SW480 (cell line): ENCODE measurements at regions not wholly inside any gene's neighbourhood (a gene's known extent, or its start where the extent isn't known, plus 50 kb on each side); places are given as distances from the start of the nearest gene placed in this dataset.
"Not testable (repeated sequence)": the region's sequence is repeated elsewhere in the genome, so short reads cannot be mapped to it uniquely, and the experiment has no call there.

Experiments
- DNase-seq: peaks from one replicate; pipeline ENCODE4 v3.0.0-alpha.2; 2016; ENCODE audit warnings: low spot score

DNA sequence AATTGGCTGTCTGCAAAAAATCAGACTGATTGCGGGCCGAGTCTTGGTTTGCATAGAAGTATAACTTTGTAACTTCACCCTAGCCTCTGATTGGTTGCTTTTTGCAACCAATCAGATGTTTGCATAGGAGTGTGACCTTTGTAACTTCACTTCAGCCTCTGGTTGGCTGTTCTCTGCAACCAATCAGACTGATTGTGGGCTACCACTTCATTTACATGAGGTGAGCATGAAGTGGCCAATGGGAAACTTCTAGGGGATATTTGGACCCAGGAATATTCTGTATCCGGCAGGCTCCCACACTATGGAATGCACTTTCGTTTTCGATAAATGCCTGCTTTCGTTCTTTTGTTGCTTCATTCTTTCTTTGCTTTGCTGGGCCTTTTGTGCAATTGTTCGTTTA is 667.7 kb downstream of the FAM133A start:
- DNase-seq, result not testable (repeated sequence)

- DNase-seq, result no peak
These were observed 687.2 kb downstream of the FAM133A start for GRCh38 chrX:94361241-94361640.

GRCh38 chrX:94365736-94366135 is 691.7 kb downstream of the FAM133A start:
- DNase-seq, result no peak

DNA sequence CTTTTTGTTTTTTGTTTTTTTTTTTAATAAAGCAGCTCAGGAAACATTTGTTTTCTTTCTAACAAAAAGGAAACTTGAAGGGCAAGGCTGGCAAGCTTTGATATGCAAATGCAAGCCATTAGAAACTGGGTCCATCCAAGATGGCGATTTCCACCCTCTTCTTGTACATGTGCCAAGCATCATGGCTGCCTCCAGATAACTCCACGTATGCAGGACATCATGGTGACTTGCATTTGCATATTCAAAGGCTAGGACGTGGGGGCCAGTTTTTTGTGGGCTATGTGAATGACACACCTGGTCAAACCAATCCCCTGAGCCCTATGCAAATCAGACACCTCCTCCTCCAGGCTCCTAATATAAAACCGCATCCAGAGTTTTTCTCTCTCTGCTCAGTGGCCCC is 692.6 kb downstream of the FAM133A start:
- DNase-seq, result no peak

GRCh38 chrX:94389044-94389443 is 715.0 kb downstream of the FAM133A start:
- no peak for DNase-seq

- DNase-seq, result no peak
These were observed 726.5 kb downstream of the FAM133A start for GRCh38 chrX:94400488-94400887.

DNA sequence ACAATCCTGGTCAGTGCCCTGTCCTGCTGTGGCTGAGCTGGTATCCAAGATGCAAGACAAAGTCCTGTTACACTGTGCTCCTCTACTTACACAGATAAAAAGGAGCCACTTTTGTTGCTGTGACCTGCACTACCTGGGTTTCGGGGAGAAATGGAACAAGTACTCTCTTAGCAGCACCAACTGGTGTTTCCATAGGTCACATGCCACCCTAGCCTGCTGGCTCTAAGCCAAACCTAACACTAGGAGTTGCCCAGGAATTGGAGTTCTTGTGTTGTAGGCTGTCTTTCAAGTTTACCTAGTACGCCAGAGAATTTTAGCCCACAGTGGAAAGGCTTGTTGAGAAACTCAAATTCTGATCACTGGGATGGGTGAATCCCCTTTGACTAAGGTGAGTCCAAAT is 727.4 kb downstream of the FAM133A start:
- DNase-seq, result no peak

- DNase-seq, result no peak
These were observed 740.7 kb downstream of the FAM133A start for GRCh38 chrX:94414746-94415145.

- no peak for DNase-seq
These were observed 744.1 kb downstream of the FAM133A start for GRCh38 chrX:94418065-94418464.

DNA sequence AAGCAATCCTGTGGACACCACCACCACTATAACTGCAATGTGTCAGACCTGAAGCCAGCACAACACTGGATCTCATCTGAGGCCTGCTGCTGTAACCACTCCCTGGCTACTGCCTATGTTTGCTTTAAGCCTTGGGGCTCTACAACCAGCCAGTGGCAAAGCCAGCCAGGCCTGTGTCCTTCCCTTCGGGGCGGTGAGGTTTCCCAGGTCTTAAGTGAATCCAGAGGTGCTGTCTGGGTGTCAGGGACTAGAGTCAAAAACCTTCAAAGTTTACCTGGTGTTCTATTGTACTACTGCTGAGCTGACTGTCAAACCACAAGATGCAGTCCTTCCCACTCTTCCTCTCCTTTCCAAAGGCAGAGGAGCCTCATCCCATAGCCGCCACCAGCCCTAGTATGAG is 750.5 kb downstream of the FAM133A start:
- no peak for DNase-seq

DNA sequence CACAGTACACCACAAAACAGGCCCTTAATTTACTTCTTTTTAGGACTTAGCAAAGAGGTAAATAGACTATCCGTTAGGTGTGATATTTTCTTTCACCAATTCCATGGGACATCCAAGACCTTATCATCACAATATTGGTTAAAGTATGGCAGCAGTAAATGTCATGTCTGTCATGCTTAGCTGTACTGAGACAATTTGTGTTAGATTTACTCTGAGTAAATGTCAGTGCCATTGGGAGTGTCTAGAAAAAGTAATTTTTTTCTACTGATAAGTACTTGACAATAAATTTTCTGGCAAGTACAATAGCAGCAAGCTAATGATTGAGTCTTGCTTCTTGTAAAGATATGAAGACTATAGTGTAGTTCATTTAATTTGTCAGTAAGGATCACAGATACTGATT is 756.1 kb downstream of the FAM133A start:
- DNase-seq, result no peak

- DNase-seq, result no peak
These were observed 761.8 kb downstream of the FAM133A start for GRCh38 chrX:94435799-94436198.

DNA sequence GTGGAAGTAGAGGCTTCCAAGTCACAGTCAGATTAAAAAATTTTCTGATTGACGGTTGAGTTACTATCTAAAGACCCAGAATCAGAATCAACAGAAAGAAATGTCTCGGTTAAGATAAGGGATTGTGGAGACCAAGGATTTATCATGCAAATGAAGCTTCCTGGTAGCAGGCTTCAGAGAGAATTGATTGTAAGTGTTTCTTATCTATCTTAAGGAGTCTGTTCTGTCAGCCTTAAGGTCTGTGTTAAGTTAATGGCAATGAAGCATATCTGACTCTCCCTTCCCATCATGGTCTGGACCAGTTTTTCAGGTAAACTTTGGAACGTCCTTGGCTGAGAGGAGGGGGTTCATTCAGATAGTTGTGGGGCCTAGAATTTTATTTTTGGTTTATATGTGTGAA is 780.2 kb downstream of the FAM133A start:
- no peak for DNase-seq

DNA sequence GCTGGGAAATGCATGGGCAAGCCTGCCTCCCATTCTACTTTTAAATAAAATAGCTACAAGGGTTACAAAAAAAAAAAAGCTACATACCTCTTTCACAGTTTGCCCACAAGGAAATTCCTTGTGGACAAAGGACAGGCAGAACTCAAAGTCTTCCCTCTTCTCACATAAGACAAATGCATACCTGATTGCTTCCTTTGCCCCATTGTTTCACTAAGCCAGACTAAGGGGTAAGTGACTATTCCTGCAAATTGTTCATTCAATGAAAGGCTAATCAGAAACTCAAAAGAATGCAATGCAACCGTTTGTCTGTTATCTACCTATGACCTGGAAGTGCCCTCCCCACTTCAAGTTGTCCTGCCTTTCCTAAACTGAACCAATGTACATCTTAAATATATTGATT is 780.6 kb downstream of the FAM133A start:
- DNase-seq, result no peak

DNA sequence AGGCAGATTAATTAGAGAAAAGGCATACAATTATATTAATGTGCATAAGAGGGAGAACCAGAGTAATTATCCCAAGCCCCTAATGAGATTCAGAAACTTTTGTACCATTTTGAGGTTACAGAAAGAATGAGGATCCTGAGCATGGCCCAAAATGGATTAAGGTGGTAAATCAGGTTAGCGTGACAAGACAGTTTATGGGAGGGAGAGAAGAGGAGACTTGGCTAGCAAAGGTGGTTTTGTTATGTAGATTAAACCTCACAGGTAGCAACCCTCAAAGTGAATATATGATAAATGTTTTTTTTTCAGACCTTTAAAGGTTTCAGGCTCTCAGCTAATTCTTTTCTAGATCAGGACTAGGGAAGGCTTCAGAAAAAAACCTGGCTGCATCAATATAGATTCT is 781.8 kb downstream of the FAM133A start:
- no peak for DNase-seq

DNA sequence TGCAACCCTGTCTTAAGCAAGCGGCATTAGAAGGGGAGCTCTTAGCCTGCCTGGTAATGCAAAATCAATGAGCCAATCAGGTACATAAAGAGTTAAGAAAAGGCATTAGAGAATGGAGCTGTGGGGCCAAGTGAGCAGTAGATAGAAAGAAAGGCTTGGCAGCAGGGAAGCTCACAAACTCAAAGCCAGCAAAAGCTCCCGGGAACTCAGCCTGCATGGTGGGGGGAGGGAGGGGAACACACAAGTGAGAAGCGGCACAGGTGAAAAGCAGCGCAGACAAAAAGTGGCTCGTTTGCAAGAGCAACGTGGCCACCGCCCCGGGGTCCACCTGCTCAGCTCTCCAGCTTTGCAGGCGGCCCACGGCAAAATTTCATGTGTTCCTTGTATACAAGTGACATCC is 818.5 kb downstream of the FAM133A start:
- no peak for DNase-seq

DNA sequence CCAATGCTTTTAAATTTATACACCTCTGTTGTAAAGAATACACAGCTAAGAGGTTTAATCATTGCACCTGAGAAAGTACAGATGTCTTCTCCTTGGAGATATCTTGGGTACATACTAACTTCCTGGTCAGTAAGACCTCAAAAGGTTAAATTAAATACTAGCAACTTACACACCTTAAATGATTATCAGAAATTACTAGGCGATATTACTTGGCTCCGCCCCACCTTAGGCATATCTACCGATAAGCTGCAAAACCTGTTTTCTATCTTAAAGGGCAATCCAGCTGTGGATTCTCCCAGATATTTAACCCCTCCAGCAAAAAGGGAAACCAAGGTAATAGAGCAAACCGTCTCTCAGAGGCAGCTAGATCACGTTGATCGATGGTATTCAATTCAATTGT is 819.4 kb downstream of the FAM133A start:
- DNase-seq, result no peak

DNA sequence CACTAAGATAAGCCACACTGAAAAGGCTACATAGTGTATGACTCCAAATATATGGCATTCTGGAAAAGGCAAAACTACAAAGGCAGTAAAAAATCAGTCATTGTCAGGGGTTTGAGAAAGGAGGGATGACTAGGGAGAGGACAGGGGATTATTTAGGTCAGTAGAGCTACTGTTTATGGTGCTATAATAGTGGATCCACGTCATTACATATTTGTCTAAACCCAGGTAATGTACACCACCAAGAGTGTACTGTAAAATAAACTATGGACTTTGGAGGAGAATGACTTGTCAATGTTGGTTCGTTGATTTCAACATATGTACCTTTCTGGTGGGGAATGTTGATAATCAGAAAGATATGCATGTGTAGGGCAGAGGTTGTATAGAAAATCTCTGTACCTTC is 837.6 kb downstream of the FAM133A start:
- no peak for DNase-seq

DNA sequence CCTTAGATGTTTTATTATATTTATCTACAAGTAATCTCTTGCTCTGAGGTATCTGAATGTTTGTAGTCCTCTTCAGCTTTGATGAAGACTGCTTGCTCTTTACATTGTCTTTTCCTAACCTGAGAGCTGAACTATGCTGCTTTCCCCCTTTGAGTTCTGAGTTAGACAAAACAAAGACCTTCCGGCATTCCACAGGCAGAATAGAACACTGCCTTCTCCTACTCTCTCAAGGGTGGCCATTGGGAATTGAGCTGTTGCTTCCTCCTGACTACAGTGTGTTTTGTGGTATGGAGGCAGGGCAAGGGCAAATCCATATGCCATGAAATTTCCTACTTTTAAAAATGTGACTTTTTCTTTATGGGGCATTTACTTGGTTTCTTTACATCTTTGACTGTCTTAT is 841.0 kb downstream of the FAM133A start:
- DNase-seq, result no peak

DNA sequence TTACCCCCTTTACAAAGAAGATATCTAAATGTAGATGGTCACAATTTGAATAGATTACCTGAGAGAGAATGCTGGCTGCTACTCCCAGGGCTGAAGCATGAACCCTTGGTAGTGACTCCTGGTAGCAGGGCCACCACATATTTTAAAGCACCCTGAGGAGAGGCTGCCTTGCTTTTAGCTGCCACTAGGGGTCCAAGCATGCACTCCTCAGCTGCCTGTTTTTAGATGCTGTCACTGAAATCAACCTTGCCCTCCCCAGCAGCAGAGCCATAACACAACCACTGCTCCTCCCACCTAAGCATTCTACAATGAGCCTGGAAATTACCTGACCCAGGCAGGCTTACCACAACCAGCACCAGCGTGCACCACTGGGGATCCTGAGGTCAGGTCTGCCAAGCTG is 850.9 kb downstream of the FAM133A start:
- DNase-seq, result no peak

DNA sequence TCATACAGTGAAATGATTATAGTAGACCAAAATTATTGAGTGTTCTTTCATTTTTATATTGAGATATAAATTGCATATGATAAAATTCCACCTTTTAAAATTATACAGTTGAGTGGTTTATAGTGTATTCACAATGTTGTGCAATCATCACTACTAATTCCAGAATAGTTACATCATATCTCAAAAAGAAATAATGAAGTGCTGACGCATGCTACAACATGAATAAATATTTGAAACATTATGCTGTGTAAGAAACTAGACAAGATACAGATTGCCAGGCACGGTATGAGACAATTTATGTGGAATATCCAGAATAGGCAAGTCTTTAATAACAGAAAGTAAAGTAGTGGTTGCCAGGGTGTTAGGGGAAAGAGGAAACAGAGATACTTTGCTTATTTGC is 871.7 kb downstream of the FAM133A start:
- no peak for DNase-seq

DNA sequence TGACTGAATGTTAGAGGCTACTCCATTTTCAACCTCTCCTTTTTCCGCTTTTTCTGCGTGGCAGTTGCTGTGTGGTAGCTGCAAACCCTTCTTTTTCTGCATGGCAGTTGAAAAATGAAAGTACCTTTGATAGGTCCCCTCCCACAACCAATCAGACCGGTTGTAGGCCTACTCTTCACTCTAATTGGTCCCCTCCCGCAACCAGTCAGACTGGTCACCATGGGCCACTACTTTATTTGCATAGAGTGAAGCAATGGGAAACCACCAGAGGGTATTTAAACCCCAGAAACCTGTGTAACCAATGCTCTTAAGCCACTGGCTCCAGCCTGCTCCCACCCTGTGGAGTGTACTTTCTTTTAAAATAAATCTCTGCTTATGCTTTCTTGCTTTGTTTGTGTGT is 877.8 kb downstream of the FAM133A start:
- no peak for DNase-seq

GRCh38 chrX:94560930-94561329 is 886.9 kb downstream of the FAM133A start:
- no peak for DNase-seq

DNA sequence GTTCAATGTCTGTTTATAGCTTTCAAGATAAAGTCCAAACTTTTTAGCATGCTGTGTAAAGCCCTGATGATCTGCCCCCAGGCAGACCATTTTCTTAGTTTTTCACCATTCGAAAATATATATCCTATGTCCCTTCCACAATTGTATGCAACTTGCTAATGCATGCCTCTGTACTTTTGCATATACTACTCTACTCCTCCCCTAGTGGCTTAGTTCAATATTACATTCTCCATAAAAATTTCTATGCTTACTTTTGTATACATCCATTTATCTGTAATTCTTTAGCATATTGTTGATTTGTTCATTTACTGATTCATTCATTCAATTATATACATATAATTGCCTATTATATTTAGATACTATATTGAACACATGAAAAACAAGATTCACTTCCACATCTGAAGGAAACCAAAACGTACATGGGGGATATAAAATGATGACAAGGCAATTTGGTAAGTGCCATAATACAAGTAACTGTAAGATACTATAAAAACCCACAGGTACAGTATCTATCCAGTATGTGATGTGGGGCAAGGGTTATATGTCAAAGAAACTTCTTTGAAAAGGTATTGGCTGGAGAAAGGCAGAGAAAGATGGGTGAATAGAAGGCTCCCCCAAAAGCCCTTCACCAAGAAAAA is 902.5 kb downstream of the FAM133A start:
- DNase-seq, result no peak

DNA sequence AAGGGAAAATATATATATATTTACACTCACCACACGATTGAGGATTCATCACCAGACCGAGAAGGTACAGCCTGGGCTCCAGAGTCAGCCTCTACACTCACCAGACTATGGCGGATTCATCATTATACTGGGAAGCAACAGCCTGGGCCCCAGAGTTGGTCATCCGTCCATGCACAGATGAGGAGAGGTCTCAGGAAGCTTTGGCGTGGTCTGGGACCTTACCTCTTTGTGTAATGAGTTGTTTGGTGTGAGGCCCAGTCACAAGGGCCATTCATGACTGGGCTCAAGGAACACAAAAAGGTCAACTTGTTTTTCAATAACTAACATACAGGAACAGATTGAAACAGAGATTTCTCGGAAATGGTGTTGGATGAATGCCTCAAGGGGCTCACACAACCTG is 926.1 kb downstream of the FAM133A start:
- no peak for DNase-seq
